ENCODE measurements at regions not wholly inside any gene's neighbourhood (a gene's known extent, or its start where the extent isn't known, plus 50 kb on each side); places are given as distances from the start of the nearest gene placed in this dataset.

DNA sequence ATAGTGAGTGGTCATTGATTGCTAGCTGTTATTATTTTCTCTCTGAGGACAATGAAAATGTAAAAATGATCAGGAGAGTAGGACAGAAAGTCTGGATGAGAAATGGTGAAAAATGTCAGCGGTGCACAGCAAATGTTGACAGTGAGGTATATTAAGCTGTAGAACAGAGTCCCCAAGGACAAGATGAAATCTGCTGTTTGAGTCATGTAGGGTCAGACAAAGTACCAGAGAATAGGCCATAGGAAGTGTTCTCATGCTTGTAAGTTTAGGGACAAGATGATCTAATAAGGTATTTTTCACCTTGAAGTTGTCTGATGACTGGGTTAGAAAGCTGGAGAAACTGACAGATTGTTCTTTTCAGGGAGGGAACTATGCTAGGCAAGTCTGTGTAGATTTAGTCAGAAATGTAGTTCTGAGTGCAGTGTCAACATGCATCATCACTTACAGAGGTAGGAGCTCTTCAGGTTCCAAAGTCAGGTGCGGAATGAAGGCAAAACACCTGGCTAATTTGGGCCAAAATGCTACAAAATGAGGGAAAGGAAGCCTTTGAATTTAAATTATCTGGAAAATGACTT, 369.3 kb downstream of the DLEU7 start:
- TF ChIP-seq, protein P1, sequence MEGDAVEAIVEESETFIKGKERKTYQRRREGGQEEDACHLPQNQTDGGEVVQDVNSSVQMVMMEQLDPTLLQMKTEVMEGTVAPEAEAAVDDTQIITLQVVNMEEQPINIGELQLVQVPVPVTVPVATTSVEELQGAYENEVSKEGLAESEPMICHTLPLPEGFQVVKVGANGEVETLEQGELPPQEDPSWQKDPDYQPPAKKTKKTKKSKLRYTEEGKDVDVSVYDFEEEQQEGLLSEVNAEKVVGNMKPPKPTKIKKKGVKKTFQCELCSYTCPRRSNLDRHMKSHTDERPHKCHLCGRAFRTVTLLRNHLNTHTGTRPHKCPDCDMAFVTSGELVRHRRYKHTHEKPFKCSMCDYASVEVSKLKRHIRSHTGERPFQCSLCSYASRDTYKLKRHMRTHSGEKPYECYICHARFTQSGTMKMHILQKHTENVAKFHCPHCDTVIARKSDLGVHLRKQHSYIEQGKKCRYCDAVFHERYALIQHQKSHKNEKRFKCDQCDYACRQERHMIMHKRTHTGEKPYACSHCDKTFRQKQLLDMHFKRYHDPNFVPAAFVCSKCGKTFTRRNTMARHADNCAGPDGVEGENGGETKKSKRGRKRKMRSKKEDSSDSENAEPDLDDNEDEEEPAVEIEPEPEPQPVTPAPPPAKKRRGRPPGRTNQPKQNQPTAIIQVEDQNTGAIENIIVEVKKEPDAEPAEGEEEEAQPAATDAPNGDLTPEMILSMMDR (IDR thresholded peaks at IDR 0.05; ENCODE audit: insufficient read depth, missing control alignments): no peak
- FAIRE-seq: no peak
- no peak for DNase-seq (ENCODE audit: insufficient read length, low spot score)

DNA sequence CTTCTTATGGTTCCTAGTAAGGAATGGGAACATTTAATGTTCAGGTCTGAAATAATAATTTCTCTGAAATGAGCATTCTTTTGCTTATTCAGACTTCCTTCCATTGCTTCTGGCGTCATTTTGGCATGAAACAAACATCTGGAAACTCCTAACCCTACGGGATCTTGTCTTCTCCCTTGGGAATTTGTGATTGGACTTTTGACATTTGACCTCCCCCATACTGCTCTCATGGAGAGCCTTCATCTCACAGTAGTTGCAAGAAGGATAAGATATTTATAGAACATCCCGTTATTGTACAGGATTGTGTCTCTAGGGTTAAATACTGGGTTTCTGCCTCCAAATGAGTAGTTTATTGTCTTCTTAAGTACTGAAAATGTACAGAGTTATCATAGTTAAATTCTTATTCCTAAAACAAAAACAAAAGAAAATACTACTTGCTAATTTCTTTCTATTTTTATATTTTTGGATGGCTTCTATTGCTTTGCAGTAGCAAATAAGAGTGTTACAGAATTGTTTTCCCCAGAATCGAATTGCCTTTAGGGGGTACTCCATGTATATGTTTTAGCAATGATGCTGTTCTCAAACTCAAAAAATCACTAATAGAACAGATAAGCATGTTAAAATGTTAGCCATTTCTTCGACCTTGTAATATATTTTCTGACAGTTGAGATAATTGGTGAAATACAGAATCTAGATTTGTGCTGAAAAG, 366.8 kb downstream of the DLEU7 start:
- no peak for DNase-seq (ENCODE audit: insufficient read length, low spot score)
- FAIRE-seq: no peak
- TF ChIP-seq, protein P1 (IDR thresholded peaks at IDR 0.05; ENCODE audit: insufficient read depth, missing control alignments): no peak

DNA sequence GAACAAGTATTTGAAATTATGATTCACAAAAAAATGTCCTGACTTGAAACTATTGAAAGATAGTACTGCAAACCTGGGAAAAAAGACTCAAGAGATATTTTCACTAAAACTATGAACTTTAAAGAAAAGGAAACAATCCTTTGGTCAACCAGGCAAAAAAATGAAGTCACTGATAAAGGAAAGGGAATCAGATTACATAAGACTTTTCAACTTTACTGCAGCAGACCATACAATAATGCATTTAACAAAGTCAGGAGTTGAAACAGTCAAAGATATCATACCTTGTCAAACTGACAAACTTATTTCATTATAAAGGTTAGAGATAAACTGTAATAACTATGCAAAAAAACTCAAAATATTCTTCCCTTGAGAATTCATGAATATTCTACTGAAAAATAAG, 361.6 kb downstream of the DLEU7 start:
- DNase-seq (ENCODE audit: insufficient read length, low spot score): no peak
- FAIRE-seq: no peak
- TF ChIP-seq, protein P1 (IDR thresholded peaks at IDR 0.05; ENCODE audit: insufficient read depth, missing control alignments): no peak

DNA sequence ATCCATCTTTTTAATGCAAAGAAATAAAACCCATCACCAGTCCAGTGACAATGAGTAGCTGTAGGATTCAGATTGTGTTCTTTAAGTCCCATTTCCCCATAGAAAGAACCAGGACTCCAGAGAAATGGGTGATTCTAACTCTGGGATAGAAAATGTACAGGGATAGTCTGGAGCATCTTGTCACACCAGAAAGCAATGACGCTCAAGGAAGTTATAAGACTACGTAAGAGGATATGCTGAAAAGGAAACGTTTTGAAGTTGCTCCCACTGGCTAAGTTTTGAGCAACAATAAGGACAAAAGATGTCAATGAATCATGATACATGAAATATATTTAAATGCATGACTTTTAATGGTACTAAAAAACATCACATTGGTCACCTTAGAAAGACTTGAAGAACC, 360.1 kb downstream of the DLEU7 start:
- DNase-seq (ENCODE audit: insufficient read length, low spot score) (no peak), FAIRE-seq (peak; percentile 35)
- TF ChIP-seq, protein P1 (IDR thresholded peaks at IDR 0.05; ENCODE audit: insufficient read depth, missing control alignments): no peak

DNA sequence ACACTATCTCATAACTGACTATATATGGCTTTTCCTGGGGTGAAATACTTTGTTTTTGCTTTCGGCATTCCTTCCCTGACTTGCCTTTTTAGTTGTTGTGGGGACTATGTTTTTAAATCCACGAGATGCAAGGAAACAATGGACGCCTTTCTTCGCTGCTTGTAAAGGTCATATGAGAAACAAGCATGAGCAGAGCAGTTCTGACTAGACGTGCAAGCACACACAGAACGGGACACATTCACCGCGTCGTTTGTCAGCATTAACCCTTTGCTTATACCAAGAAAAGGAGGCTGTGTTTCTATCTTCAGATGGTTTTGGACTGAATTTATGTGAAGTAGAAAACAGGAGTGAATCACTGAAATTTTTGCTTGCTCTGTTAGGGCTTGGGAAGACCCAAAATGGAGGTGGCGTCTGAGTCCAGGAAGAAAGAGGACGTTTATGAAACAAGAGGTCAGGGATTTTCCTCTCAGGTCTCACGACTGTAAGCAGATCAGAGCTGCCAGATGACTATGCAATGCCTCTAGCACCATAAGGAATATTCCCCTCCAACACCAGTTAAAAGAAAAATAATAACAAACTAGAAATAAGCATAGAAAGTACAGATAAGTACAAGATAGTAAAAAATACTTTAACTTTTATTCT, 358.9 kb downstream of the DLEU7 start:
- DNase-seq (ENCODE audit: insufficient read length, low spot score): no peak
- TF ChIP-seq, protein P1 (IDR thresholded peaks at IDR 0.05; ENCODE audit: insufficient read depth, missing control alignments): no peak
- no peak for FAIRE-seq

- TF ChIP-seq, protein P1 (IDR thresholded peaks at IDR 0.05; ENCODE audit: insufficient read depth, missing control alignments): no peak
- FAIRE-seq (no peak), DNase-seq (ENCODE audit: insufficient read length, low spot score) (no peak)
Observed at GRCh38 chr13:50485979-50486935, 357.2 kb downstream of the DLEU7 start.

Data from D721Med (cell line).